OCI-LY3 (cell line): ENCODE measurements at regions not wholly inside any gene's neighbourhood (a gene's known extent, or its start where the extent isn't known, plus 50 kb on each side); places are given as distances from the start of the nearest gene placed in this dataset.

Experiments
- H2AFZ ChIP-seq: fragments of 200-600, 300-600 bp; shearing (Covaris generic); 2 replicates; pipeline ENCODE4 v1.6.0; 2014; ENCODE audit warnings: antibody characterized with exemption, low read depth, low read length
- H3K27ac ChIP-seq: fragments of 200-600, 300-600 bp; sonication (generic); 2 replicates; pipeline ENCODE4 v1.5.1; 2014; ENCODE audit warnings: mild to moderate bottlenecking, low read length, moderate library complexity, mixed read lengths
- H3K27me3 ChIP-seq: fragments of 200-600, 300-600 bp; sonication (generic); 2 replicates; pipeline ENCODE4 v1.6.1; 2014; ENCODE audit warnings: low read depth, low read length, mixed read lengths
- H3K36me3 ChIP-seq: fragments of 200-600, 300-600 bp; sonication (generic); replicated peaks from 2 replicates; pipeline ENCODE3; 2014; ENCODE audit warnings: low read depth, low read length, mixed read lengths
- H3K4me1 ChIP-seq: fragments of 300-600, 200-600 bp; sonication (generic); 2 replicates; pipeline ENCODE4 v1.6.1; 2014; ENCODE audit warnings: low read length, mixed read lengths
- H3K4me2 ChIP-seq: fragments of 200-600, 300-600 bp; sonication (generic); 2 replicates; pipeline ENCODE4 v1.6.1; 2014; ENCODE audit warnings: low read length, mixed read lengths
- H3K4me3 ChIP-seq: fragments of 300-600, 200-600 bp; sonication (generic); 2 replicates; pipeline ENCODE4 v1.5.1; 2014; ENCODE audit warnings: antibody characterized with exemption, mild to moderate bottlenecking, low read length, moderate library complexity
- H3K79me2 ChIP-seq: fragments of 300-600, 200-600 bp; shearing (Covaris generic); 2 replicates; pipeline ENCODE4 v1.6.1; 2014; ENCODE audit warnings: mild to moderate bottlenecking, low read length, mixed read lengths
- H3K9ac ChIP-seq: fragments of 300-600, 200-600 bp; shearing (Covaris generic); 2 replicates; pipeline ENCODE4 v1.6.0; 2014; ENCODE audit warnings: mild to moderate bottlenecking, low read length, moderate library complexity
- H3K9me3 ChIP-seq: fragments of 200-600, 300-600 bp; shearing (Covaris generic); 2 replicates; pipeline ENCODE4 v1.6.1; 2014; ENCODE audit warnings: low read length, mixed read lengths; ENCODE audit not compliant: insufficient read depth
- H4K20me1 ChIP-seq: fragments of 200-600, 300-600 bp; sonication (generic); 2 replicates; pipeline ENCODE4 v1.6.1; 2016; ENCODE audit warnings: low read length, mixed read lengths; ENCODE audit not compliant: insufficient read depth
- CTCF ChIP-seq: fragments of 200-600, 300-600 bp; sonication (generic); IDR thresholded peaks from 2 replicates; pipeline ENCODE4 v1.5.1; 2014; ENCODE audit warnings: antibody characterized with exemption, low read length, low read depth
- EZH2phosphoT487 ChIP-seq: fragments of 200-600 bp; shearing (Covaris generic); IDR thresholded peaks from 2 replicates; pipeline ENCODE4 v1.6.1; 2018; ENCODE audit warnings: antibody characterized with exemption, mixed run types, low read depth

DNA sequence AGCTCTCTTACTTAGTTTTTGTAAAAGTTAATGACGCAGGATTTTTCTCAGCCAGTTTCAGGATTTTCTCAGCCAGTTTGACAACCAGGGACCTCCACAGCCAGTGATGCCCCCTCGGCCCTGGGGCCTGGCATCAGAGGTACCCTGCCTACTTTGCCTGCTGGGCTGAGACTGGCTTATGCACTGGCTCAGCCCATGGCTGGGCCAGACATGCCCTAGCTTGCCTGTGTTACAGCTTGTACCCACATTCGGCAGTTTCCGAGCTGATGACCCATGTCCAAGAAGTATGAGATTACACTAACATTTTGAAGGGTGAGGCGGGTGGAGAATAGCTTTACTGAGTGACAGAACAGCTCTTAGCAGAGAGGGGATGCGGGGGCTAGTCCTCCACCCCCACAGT is 406.1 kb upstream of the HSF2 start:
- H3K27ac ChIP-seq, result no peak overlapping the region
- no peak overlapping the region for H3K4me2 ChIP-seq
- no peaks in the 10 kb centered on the region for H3K27me3 ChIP-seq
- H3K9me3 ChIP-seq, result no peaks in the 10 kb centered on the region
- no peak overlapping the region for H2AFZ ChIP-seq
- H4K20me1 ChIP-seq, result no peaks in the 10 kb centered on the region
- no peak overlapping the region for H3K4me3 ChIP-seq
- H3K36me3 ChIP-seq, result no peaks in the 10 kb centered on the region
- TF ChIP-seq CTCF (no peak), EZH2phosphoT487 (no peak)
- H3K79me2 ChIP-seq, result no peaks in the 10 kb centered on the region
- no peaks in the 10 kb centered on the region for H3K4me1 ChIP-seq
- H3K9ac ChIP-seq, result no peak overlapping the region

DNA sequence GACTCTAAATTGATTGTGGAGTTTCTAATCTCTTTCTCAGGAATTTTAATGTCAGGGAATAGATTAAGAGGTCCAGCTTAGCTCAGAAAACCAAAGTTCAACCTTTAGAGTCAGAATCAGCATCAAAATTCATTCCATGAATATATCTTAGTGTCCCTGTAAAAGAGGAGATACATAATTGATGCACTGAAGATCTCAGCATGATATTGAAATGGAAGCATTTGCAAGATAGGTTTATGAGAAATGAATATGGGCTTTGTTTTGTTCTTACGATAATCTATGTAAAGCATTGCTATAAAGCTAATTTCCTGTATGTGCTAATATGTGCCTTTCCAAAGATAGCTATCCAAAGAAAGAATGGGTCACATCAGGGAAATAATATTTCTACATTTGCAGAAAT is 404.5 kb upstream of the HSF2 start:
- Histone ChIP-seq H3K27ac (no peak overlapping the region), H3K9me3 (no peaks in the 10 kb centered on the region), H3K4me2 (no peak overlapping the region), H2AFZ (no peak overlapping the region), H3K4me3 (no peak overlapping the region), H3K9ac (no peak overlapping the region), H3K79me2 (no peaks in the 10 kb centered on the region), H3K4me1 (no peaks in the 10 kb centered on the region), H4K20me1 (no peaks in the 10 kb centered on the region), H3K36me3 (no peaks in the 10 kb centered on the region), H3K27me3 (no peaks in the 10 kb centered on the region)
- TF ChIP-seq CTCF (no peak), EZH2phosphoT487 (no peak)

GRCh38 chr6:121998631-121999030 is 400.8 kb upstream of the HSF2 start:
- H3K79me2 ChIP-seq, result no peaks in the 10 kb centered on the region
- H3K4me2 ChIP-seq, result no peak overlapping the region
- no peak overlapping the region for H3K9ac ChIP-seq
- H4K20me1 ChIP-seq, result no peaks in the 10 kb centered on the region
- no peaks in the 10 kb centered on the region for H3K36me3 ChIP-seq
- no peak overlapping the region for H2AFZ ChIP-seq
- H3K27ac ChIP-seq, result no peak overlapping the region
- no peaks in the 10 kb centered on the region for H3K27me3 ChIP-seq
- TF ChIP-seq EZH2phosphoT487 (no peak), CTCF (no peak)
- no peaks in the 10 kb centered on the region for H3K9me3 ChIP-seq
- H3K4me3 ChIP-seq, result no peak overlapping the region
- no peaks in the 10 kb centered on the region for H3K4me1 ChIP-seq

- Histone ChIP-seq H3K4me3 (no peak overlapping the region), H4K20me1 (no peaks in the 10 kb centered on the region), H3K27ac (no peak overlapping the region), H3K4me2 (no peak overlapping the region), H3K9me3 (no peaks in the 10 kb centered on the region), H3K79me2 (no peaks in the 10 kb centered on the region), H3K9ac (no peak overlapping the region), H3K36me3 (no peaks in the 10 kb centered on the region), H2AFZ (no peak overlapping the region), H3K27me3 (no peaks in the 10 kb centered on the region), H3K4me1 (no peaks in the 10 kb centered on the region)
- TF ChIP-seq EZH2phosphoT487 (no peak), CTCF (no peak)
Observed at GRCh38 chr6:121999456-122000065, 399.9 kb upstream of the HSF2 start.
